WTC11 (cell line): ENCODE measurements at regions not wholly inside any gene's neighbourhood (a gene's known extent, or its start where the extent isn't known, plus 50 kb on each side); places are given as distances from the start of the nearest gene placed in this dataset.

Experiments
- ATAC-seq: fragments of 200-7000 bp; cut with Tn5 transposase; 2 replicates; pipeline ENCODE4 v1.10.0; 2021; ENCODE audit warnings: mild to moderate bottlenecking, moderate library complexity
- CTCF ChIA-PET: fragments of 300-600 bp; sonication (Branson Sonifier 250); formaldehyde crosslinking; loops from one replicate; lab custom pipeline; 2021; ENCODE audit warnings: antibody characterized with exemption; lab: Charles Lee
- POLR2A ChIA-PET: fragments of 350-600 bp; sonication (Branson Sonifier 250); formaldehyde crosslinking; loops from one replicate; lab custom pipeline; 2021; ENCODE audit warnings: antibody characterized with exemption; lab: Charles Lee
- DNase-seq: peaks from one replicate; pipeline ENCODE4 v3.0.0; 2021; ENCODE audit warnings: low spot score
- H3K27ac Mint-ChIP-seq: 2 replicates; pipeline ENCODE4 v1.8.0; 2021; ENCODE audit warnings: mixed read lengths
- H3K27me3 Mint-ChIP-seq: 2 replicates; pipeline ENCODE4 v1.8.0; 2021; ENCODE audit warnings: low read depth, mild to moderate bottlenecking, moderate library complexity, mixed read lengths
- H3K36me3 Mint-ChIP-seq: 2 replicates; pipeline ENCODE4 v1.8.0; 2021; ENCODE audit warnings: mixed read lengths
- H3K4me1 Mint-ChIP-seq: 2 replicates; pipeline ENCODE4 v1.8.0; 2022; ENCODE audit warnings: mixed read lengths
- H3K4me3 Mint-ChIP-seq: 2 replicates; pipeline ENCODE4 v1.8.0; 2021; ENCODE audit warnings: mild to moderate bottlenecking, moderate library complexity, mixed read lengths
- H3K9me3 Mint-ChIP-seq: 2 replicates; pipeline ENCODE4 v1.8.0; 2021; ENCODE audit warnings: mixed read lengths
- AR ChIP-seq: fragments of 250-450 bp; sonication (Bioruptor Pico); IDR thresholded peaks from 2 replicates; pipeline ENCODE4 v1.9.0; 2021; ENCODE audit warnings: mild to moderate bottlenecking
- ATF1 ChIP-seq: sonication (generic); formaldehyde crosslinking; IDR thresholded peaks from 2 replicates; pipeline ENCODE4 v1.8.1; 2023; ENCODE audit warnings: mild to moderate bottlenecking, moderate library complexity, missing genetic modification reagents
- CBFB ChIP-seq: sonication (generic); formaldehyde crosslinking; IDR thresholded peaks from 2 replicates; pipeline ENCODE4 v1.8.1; 2022; ENCODE audit warnings: mild to moderate bottlenecking, low read depth, missing genetic modification reagents
- CREM ChIP-seq: sonication (generic); formaldehyde crosslinking; IDR thresholded peaks from 2 replicates; pipeline ENCODE4 v1.8.1; 2022; ENCODE audit warnings: mild to moderate bottlenecking, missing genetic modification reagents, moderate library complexity
- ELF4 ChIP-seq: sonication (generic); formaldehyde crosslinking; IDR thresholded peaks from 2 replicates; pipeline ENCODE4 v1.8.1; 2022; ENCODE audit warnings: low read depth, mild to moderate bottlenecking, moderate library complexity, missing genetic modification reagents
- EMX1 ChIP-seq: fragments of 250-450 bp; sonication (Bioruptor Pico); IDR thresholded peaks from 2 replicates; pipeline ENCODE4 v1.8.0; 2021; ENCODE audit warnings: mild to moderate bottlenecking
- ERG ChIP-seq: fragments of 250-450 bp; sonication (Bioruptor Pico); IDR thresholded peaks from 2 replicates; pipeline ENCODE4 v1.8.0; 2021; ENCODE audit warnings: mild to moderate bottlenecking
- ESRRA ChIP-seq: sonication (generic); formaldehyde crosslinking; IDR thresholded peaks from 2 replicates; pipeline ENCODE4 v1.8.1; 2022; ENCODE audit warnings: mild to moderate bottlenecking, missing genetic modification reagents, borderline replicate concordance
- GRHL2 ChIP-seq: fragments of 250-450 bp; sonication (Bioruptor Pico); IDR thresholded peaks from 2 replicates; pipeline ENCODE4 v1.8.0; 2022; ENCODE audit warnings: mild to moderate bottlenecking, moderate library complexity; ENCODE audit not compliant: insufficient replicate concordance, severe bottlenecking
- HMGXB4 ChIP-seq: sonication (generic); formaldehyde crosslinking; IDR thresholded peaks from 2 replicates; pipeline ENCODE4 v1.8.1; 2023; ENCODE audit warnings: mild to moderate bottlenecking, moderate library complexity, missing genetic modification reagents
- IRF2 ChIP-seq: sonication (generic); formaldehyde crosslinking; IDR thresholded peaks from 2 replicates; pipeline ENCODE4 v1.8.0; 2022; ENCODE audit warnings: low read depth, missing genetic modification reagents, borderline replicate concordance
- JUN ChIP-seq: sonication (generic); formaldehyde crosslinking; IDR thresholded peaks from 2 replicates; pipeline ENCODE4 v1.8.0; 2023; ENCODE audit warnings: mild to moderate bottlenecking, missing genetic modification reagents
- MYBL2 ChIP-seq: sonication (generic); formaldehyde crosslinking; IDR thresholded peaks from 2 replicates; pipeline ENCODE4 v1.8.1; 2023; ENCODE audit warnings: mild to moderate bottlenecking, moderate library complexity, missing genetic modification reagents
- NR3C1 ChIP-seq: sonication (generic); formaldehyde crosslinking; conservative IDR thresholded peaks from 2 replicates; pipeline ENCODE4 v1.8.1; 2023; ENCODE audit warnings: low read depth, mild to moderate bottlenecking, missing genetic modification reagents
- PRRX2 ChIP-seq: fragments of 250-450 bp; sonication (Bioruptor Pico); IDR thresholded peaks from 2 replicates; pipeline ENCODE4 v1.8.0; 2021; ENCODE audit warnings: mild to moderate bottlenecking
- SOX15 ChIP-seq: fragments of 250-450 bp; sonication (Bioruptor Pico); IDR thresholded peaks from 2 replicates; pipeline ENCODE4 v1.9.0; 2021; ENCODE audit warnings: mild to moderate bottlenecking
- TCF7 ChIP-seq: sonication (generic); formaldehyde crosslinking; IDR thresholded peaks from 2 replicates; pipeline ENCODE4 v1.8.0; 2022; ENCODE audit warnings: mild to moderate bottlenecking, low read depth, missing genetic modification reagents, moderate library complexity
- USF1 ChIP-seq: sonication (generic); formaldehyde crosslinking; IDR thresholded peaks from 2 replicates; pipeline ENCODE4 v1.8.0; 2022; ENCODE audit warnings: mild to moderate bottlenecking, missing genetic modification reagents
- ZNF121 ChIP-seq: sonication (generic); formaldehyde crosslinking; IDR thresholded peaks from 2 replicates; pipeline ENCODE4 v1.8.0; 2023; ENCODE audit warnings: missing genetic modification reagents
- ZNF263 ChIP-seq: sonication (generic); formaldehyde crosslinking; IDR thresholded peaks from 2 replicates; pipeline ENCODE4 v1.8.1; 2022; ENCODE audit warnings: low read depth, mild to moderate bottlenecking, moderate library complexity, missing genetic modification reagents
- ZNF396 ChIP-seq: fragments of 250-450 bp; sonication (Bioruptor Pico); IDR thresholded peaks from 2 replicates; pipeline ENCODE4 v1.8.0; 2021; ENCODE audit warnings: mild to moderate bottlenecking, moderate library complexity, borderline replicate concordance
- ZNF416 ChIP-seq: fragments of 250-450 bp; sonication (Bioruptor Pico); IDR thresholded peaks from 2 replicates; pipeline ENCODE4 v1.9.0; 2021; ENCODE audit warnings: mild to moderate bottlenecking, inconsistent platforms
- ZNF423 ChIP-seq: fragments of 250-450 bp; sonication (Bioruptor Pico); IDR thresholded peaks from 2 replicates; pipeline ENCODE4 v2.1.2; 2022; ENCODE audit warnings: mild to moderate bottlenecking, moderate library complexity

GRCh38 chr6:74991573-74992332 is 214.1 kb downstream of the COL12A1 start:
- no peak for TF ChIP-seq SOX15 (CRISPR knock-in tag)
- no peak for TF ChIP-seq AR (CRISPR knock-in tag)
- TF ChIP-seq CREM: no peak
- no peak for TF ChIP-seq ZNF423 (CRISPR knock-in tag)
- no peak for TF ChIP-seq ZNF263 (CRISPR knock-in tag)
- TF ChIP-seq USF1: no peak
- TF ChIP-seq JUN (CRISPR knock-in tag): no peak
- no peak for TF ChIP-seq ESRRA (CRISPR knock-in tag)
- peaks cover 10% of the 10 kb centered on the region for H3K36me3 Mint-ChIP-seq
- H3K9me3 Mint-ChIP-seq: peaks cover 21% of the 10 kb centered on the region
- no peak overlapping the region for H3K27ac Mint-ChIP-seq
- peak; percentile 73 for ATAC-seq
- POLR2A ChIA-PET: no interaction called here
- no peak for DNase-seq
- H3K4me3 Mint-ChIP-seq: no peak overlapping the region
- CTCF ChIA-PET: interaction anchor here (0.6 kb wide), 1 partner anchor 1161 kb away, joined by 3 read pairs; no protein-coding TSS in a partner anchor
- H3K27me3 Mint-ChIP-seq: no peaks in the 10 kb centered on the region
- peaks cover 19% of the 10 kb centered on the region for H3K4me1 Mint-ChIP-seq

GRCh38 chr6:74979065-74979766 is 226.6 kb downstream of the COL12A1 start:
- ChIA-PET CTCF (no interaction called here), POLR2A (no interaction called here)
- Mint-ChIP-seq H3K9me3 (0 out of 2 replicates have a peak, but pooled peaks cover 3% of the 10 kb centered on the region), H3K4me3 (no peak overlapping the region), H3K27ac (no peak overlapping the region), H3K27me3 (no peaks in the 10 kb centered on the region), H3K36me3 (no peaks in the 10 kb centered on the region), H3K4me1 (no peaks in the 10 kb centered on the region)
- ATAC-seq (no peak), DNase-seq (no peak)
- TF ChIP-seq MYBL2 (CRISPR knock-in tag) (no peak), ZNF396 (CRISPR knock-in tag) (no peak), NR3C1 (no peak), AR (CRISPR knock-in tag) (no peak), EMX1 (CRISPR knock-in tag) (no peak)

- no peak for ATAC-seq
- no peak overlapping the region for H3K27ac Mint-ChIP-seq
- DNase-seq: no peak
- no peak overlapping the region for H3K4me3 Mint-ChIP-seq
- H3K36me3 Mint-ChIP-seq: no peaks in the 10 kb centered on the region
- 0 out of 2 replicates have a peak, but pooled peaks cover 6% of the 10 kb centered on the region for H3K9me3 Mint-ChIP-seq
- POLR2A ChIA-PET: no interaction called here
- no peaks in the 10 kb centered on the region for H3K4me1 Mint-ChIP-seq
- CTCF ChIA-PET: no interaction called here
- H3K27me3 Mint-ChIP-seq: no peaks in the 10 kb centered on the region
- TF ChIP-seq ATF1 (CRISPR knock-in tag): no peak
- no peak for TF ChIP-seq HMGXB4 (CRISPR knock-in tag)
- TF ChIP-seq ZNF416 (CRISPR knock-in tag): no peak
- TF ChIP-seq IRF2 (CRISPR knock-in tag): no peak
- TF ChIP-seq ELF4 (CRISPR knock-in tag): no peak
- TF ChIP-seq ZNF121 (CRISPR knock-in tag): no peak
- TF ChIP-seq CBFB (CRISPR knock-in tag): no peak
- no peak for TF ChIP-seq TCF7 (CRISPR knock-in tag)
- TF ChIP-seq ERG (CRISPR knock-in tag): no peak
- TF ChIP-seq ZNF396 (CRISPR knock-in tag): no peak
- TF ChIP-seq GRHL2 (CRISPR knock-in tag): no peak
- no peak for TF ChIP-seq PRRX2 (CRISPR knock-in tag)
Observed at GRCh38 chr6:74976701-74977100, 229.2 kb downstream of the COL12A1 start.
